ENCODE measurements at regions not wholly inside any gene's neighbourhood (a gene's known extent, or its start where the extent isn't known, plus 50 kb on each side); places are given as distances from the start of the nearest gene placed in this dataset.

DNA sequence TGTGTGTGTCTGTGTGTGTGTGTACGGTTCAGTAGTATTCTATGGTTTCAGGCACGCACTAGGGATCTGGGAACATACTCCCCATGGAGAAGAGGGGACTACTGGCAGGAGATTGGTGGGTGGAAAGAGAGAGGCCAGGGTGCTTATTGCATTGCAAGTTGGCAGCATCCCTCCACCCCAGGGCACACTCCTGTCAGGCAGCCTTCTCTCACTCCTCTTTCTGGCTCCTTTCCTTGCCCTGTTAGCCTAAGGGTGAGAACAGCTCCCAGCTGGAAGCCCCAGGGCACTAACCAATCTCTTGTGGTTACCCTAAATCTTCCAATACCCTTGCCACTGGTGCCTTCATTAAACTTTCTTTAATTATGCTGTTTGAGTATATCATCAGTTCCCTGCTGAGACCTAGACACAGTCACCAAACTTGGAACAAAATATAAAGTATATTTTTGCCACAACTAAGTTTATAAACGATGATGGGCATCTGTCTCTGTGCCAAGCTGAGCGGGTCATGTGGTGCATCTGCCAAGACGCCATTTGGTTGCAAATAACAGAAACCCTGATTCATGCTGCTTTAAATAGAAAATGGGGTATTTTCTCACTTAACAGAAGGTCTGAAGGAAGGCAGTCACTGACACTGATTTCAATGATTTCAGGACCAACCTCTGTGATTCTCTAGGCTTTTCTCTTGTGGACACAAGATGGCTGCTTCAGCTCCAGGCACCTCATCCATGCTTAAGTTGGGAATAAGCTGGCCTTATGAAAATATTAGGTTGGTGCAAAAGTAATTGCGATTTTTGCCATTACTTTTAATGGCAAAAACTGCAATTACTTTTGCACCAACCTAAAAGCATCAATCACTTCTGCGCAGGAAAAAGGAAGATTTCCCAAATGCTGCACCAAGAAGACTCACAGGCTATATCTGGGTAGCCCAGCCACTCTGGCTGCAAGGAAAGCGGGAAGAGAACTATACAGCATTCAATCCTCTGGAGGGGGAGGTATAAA, 476.9 kb upstream of the PROK2 start:
- no peak for DNase-seq (ENCODE audit: extremely low spot score, insufficient read length, low read depth)
- no peak for FAIRE-seq

- no peak for DNase-seq (ENCODE audit: extremely low spot score, insufficient read length, low read depth)
- FAIRE-seq, result no peak
These were observed 475.6 kb upstream of the PROK2 start for GRCh38 chr3:72260588-72260910.

- no peak for DNase-seq (ENCODE audit: extremely low spot score, insufficient read length, low read depth)
These were observed 475.0 kb upstream of the PROK2 start for GRCh38 chr3:72259755-72260587.

GRCh38 chr3:72258361-72259141, 473.6 kb upstream of the PROK2 start:
- no peak for FAIRE-seq
- DNase-seq (ENCODE audit: extremely low spot score, insufficient read length, low read depth), result no peak

More at GRCh38 chr3:72259755-72260587, 475.0 kb upstream of the PROK2 start:
- FAIRE-seq, result peak; percentile 29

GRCh38 chr3:72257738-72258137, 472.8 kb upstream of the PROK2 start:
- FAIRE-seq (no peak), DNase-seq (ENCODE audit: extremely low spot score, insufficient read length, low read depth) (no peak)

DNA sequence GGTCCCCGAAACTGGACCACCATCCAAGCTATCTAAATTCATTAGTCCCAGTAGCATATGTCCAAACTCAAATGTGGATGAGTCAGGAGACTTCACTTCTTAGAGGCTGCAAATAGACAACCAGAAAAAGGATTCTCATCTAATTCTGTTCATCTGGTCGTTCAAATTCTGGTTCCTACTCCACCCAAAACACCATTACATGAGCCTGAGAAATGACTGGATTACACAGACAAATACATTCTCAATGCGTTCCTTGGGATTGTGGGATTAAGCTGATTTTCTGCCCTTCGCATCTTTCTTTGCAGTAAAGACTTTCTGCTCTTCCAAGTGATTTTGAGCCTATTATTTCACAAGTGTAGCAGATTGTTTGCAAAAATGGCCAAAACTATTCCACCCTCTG, 472.3 kb upstream of the PROK2 start:
- no peak for DNase-seq (ENCODE audit: extremely low spot score, insufficient read length, low read depth)
- no peak for FAIRE-seq

DNA sequence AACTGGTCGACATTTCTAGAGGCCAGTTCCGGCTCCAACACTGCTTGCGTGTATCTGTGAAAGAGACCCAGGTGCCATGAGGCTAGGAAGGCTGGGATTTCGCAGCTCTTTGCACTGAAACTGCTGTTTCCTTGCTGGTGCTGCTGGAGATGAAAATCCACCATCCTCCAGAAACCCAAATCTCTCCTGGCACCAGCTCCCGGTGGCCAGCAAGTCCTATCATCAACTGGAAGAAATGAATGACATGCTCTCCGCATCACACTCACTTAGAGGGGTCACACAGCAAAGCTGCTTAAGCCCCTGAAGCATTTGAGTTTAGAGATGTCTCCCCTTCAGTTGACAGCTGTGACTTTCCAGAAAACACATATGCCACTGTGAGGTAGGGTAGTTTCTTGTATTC, 471.8 kb upstream of the PROK2 start:
- FAIRE-seq, result no peak

GRCh38 chr3:72255791-72256559, 471.0 kb upstream of the PROK2 start:
- FAIRE-seq, result no peak
- DNase-seq (ENCODE audit: extremely low spot score, insufficient read length, low read depth), result no peak

More for the DNA sequence above, 471.8 kb upstream of the PROK2 start:
- DNase-seq (ENCODE audit: extremely low spot score, insufficient read length, low read depth), result no peak

DNA sequence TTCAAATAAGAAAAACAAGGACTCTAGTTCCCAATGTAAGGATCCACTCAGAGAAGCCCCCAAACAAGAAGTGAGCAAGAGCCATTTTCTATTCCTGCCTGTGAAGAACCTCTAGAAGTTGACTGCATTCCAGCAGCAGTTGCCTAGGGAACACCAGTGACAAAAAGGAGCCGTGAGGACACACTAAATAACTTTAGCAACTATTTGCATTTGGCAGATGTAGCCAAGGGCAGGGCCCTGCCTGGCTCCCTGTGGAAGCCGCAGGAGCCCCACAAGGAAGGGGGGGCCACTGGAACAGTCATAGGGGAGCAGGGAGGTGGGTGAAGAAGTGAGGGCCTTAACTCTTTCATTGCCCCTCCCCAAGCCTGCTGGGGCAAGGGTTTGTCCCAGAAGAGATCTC, 470.2 kb upstream of the PROK2 start:
- DNase-seq (ENCODE audit: extremely low spot score, insufficient read length, low read depth), result no peak

GRCh38 chr3:72254483-72254882, 469.5 kb upstream of the PROK2 start:
- FAIRE-seq (no peak), DNase-seq (ENCODE audit: extremely low spot score, insufficient read length, low read depth) (no peak)

More for the DNA sequence above, 470.2 kb upstream of the PROK2 start:
- FAIRE-seq, result no peak

GRCh38 chr3:72250725-72251124, 465.8 kb upstream of the PROK2 start:
- no peak for FAIRE-seq

GRCh38 chr3:72248869-72249268, 463.9 kb upstream of the PROK2 start:
- DNase-seq (ENCODE audit: extremely low spot score, insufficient read length, low read depth), result no peak
- no peak for FAIRE-seq

More at GRCh38 chr3:72250725-72251124, 465.8 kb upstream of the PROK2 start:
- no peak for DNase-seq (ENCODE audit: extremely low spot score, insufficient read length, low read depth)

- no peak for FAIRE-seq
- DNase-seq (ENCODE audit: extremely low spot score, insufficient read length, low read depth), result no peak
These were observed 463.4 kb upstream of the PROK2 start for GRCh38 chr3:72248389-72248761.

DNA sequence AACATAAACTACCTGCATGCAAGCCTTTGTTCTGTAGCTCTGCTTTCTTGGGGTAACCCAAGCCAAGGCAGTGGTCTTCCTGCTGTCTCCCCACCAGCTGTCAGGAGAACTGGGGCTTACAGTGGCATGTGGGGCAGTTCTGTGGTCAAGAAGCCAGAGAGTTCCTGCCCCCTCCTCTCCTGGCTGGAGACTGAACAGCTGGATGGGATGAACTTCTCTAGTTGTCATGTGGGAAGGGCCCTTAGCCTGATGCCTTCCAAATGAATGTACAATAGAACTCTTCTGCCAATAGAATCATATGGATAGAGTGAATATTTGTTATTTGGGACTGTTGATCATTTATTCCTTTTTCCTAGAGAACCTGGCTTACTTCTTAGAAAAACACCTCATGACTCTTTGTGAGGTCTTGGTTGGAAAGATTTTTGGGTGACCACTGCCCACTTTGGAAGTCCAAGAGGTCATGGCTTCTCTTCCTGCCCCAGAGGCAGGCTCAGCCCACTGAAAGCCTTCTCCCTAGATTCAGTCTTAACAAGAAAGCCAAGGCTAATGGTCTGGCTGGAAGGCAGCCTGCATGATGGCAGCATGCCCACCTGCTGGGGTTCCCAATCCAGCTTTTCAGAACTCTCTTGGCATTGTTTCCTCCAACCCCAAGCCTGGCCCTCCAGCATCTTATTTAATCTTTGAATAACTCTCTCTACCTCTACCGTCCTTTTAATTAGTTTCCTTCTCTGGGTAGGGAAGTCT, 462.9 kb upstream of the PROK2 start:
- DNase-seq (ENCODE audit: extremely low spot score, insufficient read length, low read depth) (no peak), FAIRE-seq (no peak)

GRCh38 chr3:72247126-72247525, 462.2 kb upstream of the PROK2 start:
- DNase-seq (ENCODE audit: extremely low spot score, insufficient read length, low read depth), result no peak
- no peak for FAIRE-seq

DNA sequence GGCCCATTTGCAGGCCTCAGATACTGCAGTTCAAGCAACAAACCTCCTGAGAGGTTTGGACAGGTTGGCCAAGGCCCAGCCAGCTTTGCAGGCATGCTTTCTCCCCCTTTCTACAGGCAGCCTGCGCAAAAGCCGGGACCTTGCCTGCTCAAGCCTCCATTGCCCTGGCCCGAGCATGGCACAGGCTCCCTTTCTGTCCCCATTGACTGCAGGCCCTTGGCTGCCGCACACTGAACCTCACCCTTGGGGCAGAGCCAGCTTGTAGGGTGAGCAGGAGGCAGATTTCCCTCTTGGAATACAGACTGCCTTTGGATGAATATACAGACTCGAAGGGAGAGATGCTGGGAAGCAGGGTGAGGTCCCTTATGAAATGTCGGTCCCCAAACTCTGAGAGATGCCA, 461.7 kb upstream of the PROK2 start:
- FAIRE-seq, result no peak
- DNase-seq (ENCODE audit: extremely low spot score, insufficient read length, low read depth), result no peak

- FAIRE-seq (no peak), DNase-seq (ENCODE audit: extremely low spot score, insufficient read length, low read depth) (no peak)
These were observed 460.3 kb upstream of the PROK2 start for GRCh38 chr3:72245183-72245811.

- DNase-seq (ENCODE audit: extremely low spot score, insufficient read length, low read depth) (no peak), FAIRE-seq (no peak)
These were observed 459.4 kb upstream of the PROK2 start for GRCh38 chr3:72244396-72244795.

All from GM18507 (cell line).